ENCODE measurements at regions not wholly inside any gene's neighbourhood (a gene's known extent, or its start where the extent isn't known, plus 50 kb on each side); places are given as distances from the start of the nearest gene placed in this dataset.

DNA sequence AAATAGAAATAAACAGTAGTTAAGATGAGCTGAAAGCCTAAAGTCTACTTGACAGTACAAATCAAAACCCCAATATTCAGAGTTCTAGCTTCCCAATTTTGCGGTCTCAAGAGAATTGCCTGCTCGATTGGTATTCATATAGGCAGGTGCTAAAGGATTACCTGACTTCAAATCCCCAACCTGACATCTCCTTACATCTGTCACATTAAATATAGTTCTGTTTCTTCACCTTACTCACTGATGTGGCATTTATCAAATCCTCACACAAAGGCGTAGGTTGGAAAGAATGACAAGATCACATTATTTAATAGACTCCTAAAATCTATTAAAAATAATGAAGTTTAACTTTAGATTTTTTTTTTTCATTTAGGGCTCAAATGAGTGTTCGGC is 72.8 kb upstream of the ANKH start:
- TF ChIP-seq, protein P1, sequence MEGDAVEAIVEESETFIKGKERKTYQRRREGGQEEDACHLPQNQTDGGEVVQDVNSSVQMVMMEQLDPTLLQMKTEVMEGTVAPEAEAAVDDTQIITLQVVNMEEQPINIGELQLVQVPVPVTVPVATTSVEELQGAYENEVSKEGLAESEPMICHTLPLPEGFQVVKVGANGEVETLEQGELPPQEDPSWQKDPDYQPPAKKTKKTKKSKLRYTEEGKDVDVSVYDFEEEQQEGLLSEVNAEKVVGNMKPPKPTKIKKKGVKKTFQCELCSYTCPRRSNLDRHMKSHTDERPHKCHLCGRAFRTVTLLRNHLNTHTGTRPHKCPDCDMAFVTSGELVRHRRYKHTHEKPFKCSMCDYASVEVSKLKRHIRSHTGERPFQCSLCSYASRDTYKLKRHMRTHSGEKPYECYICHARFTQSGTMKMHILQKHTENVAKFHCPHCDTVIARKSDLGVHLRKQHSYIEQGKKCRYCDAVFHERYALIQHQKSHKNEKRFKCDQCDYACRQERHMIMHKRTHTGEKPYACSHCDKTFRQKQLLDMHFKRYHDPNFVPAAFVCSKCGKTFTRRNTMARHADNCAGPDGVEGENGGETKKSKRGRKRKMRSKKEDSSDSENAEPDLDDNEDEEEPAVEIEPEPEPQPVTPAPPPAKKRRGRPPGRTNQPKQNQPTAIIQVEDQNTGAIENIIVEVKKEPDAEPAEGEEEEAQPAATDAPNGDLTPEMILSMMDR (IDR thresholded peaks at IDR 0.05; ENCODE audit: insufficient read depth, low read depth, low read length), result no peak
- TF ChIP-seq EZH2 (IDR thresholded peaks at IDR 0.05; ENCODE audit: insufficient read depth, low read length), result no peak

Measured in astrocyte (in vitro differentiated cells and primary cell).